ENCODE measurements at regions not wholly inside any gene's neighbourhood (a gene's known extent, or its start where the extent isn't known, plus 50 kb on each side); places are given as distances from the start of the nearest gene placed in this dataset.

- H3K27me3 ChIP-seq (ENCODE audit: control insufficient read depth, insufficient read depth, low read length), result no peaks in the 10 kb centered on the region
- H2BK5ac ChIP-seq (ENCODE audit: low read depth, low read length, poor library complexity, severe bottlenecking), result no peak overlapping the region
- no TSS peak for BruUV-seq (replicated peaks)
- H3K9ac ChIP-seq (ENCODE audit: low read depth, low read length), result no peak overlapping the region
- ATAC-seq (ENCODE audit: low read depth) (no peak), DNase-seq (no peak)
- no peak overlapping the region for H2BK120ac ChIP-seq (ENCODE audit: low read depth, low read length)
- in situ Hi-C loops (cut with MboI; ENCODE audit: low sequenced_read_pairs), result no loop called here
- TF ChIP-seq RAD21 (IDR thresholded peaks at IDR 0.05; ENCODE audit: low read length) (no peak), MAZ (IDR thresholded peaks at IDR 0.05; ENCODE audit: borderline replicate concordance, low read depth, low read length) (no peak), FOS (IDR thresholded peaks at IDR 0.05; ENCODE audit: low read depth, low read length) (no peak), RCOR1 (IDR thresholded peaks at IDR 0.05; ENCODE audit: insufficient replicate concordance, low read length) (no peak), CEBPB (IDR thresholded peaks at IDR 0.05; ENCODE audit: low read depth, low read length) (no peak), BHLHE40 (IDR thresholded peaks at IDR 0.05; ENCODE audit: low read depth, low read length) (no peak), POLR2A (IDR thresholded peaks at IDR 0.05; ENCODE audit: low read depth, low read length) (no peak), MAFK (IDR thresholded peaks at IDR 0.05; ENCODE audit: low read depth, low read length) (no peak), NFE2L2 (IDR thresholded peaks at IDR 0.05; ENCODE audit: low read depth, low read length) (no peak), MXI1 (IDR thresholded peaks at IDR 0.05; ENCODE audit: borderline replicate concordance, low read depth, low read length) (no peak), CHD1 (IDR thresholded peaks at IDR 0.05; ENCODE audit: low read depth, low read length) (no peak), RFX5 (IDR thresholded peaks at IDR 0.05; ENCODE audit: low read depth, low read length) (no peak), SMC3 (IDR thresholded peaks at IDR 0.05; ENCODE audit: low read depth, low read length) (no peak), USF2 (IDR thresholded peaks at IDR 0.05; ENCODE audit: low read depth, low read length) (no peak), CTCF (conservative IDR thresholded peaks at IDR 0.05; ENCODE audit: low read depth, low read length) (no peak), ELK1 (IDR thresholded peaks at IDR 0.05; ENCODE audit: borderline replicate concordance, low read depth, low read length) (no peak)
- H3K79me1 ChIP-seq (ENCODE audit: low read depth in 1 of 2, low read length in 2 of 2), result no peaks in the 10 kb centered on the region
- H3K4me2 ChIP-seq (ENCODE audit: low read depth, low read length), result no peak overlapping the region
- H4K5ac ChIP-seq (ENCODE audit: low read depth, low read length), result no peak overlapping the region
- no peaks in the 10 kb centered on the region for H3K9me1 ChIP-seq (ENCODE audit: insufficient read depth, low read length)
- no peak overlapping the region for H3K56ac ChIP-seq (ENCODE audit: extremely low read depth, insufficient read depth, low read length)
- no peak overlapping the region for H2AK9ac ChIP-seq (replicated peaks; ENCODE audit: low read depth, low read length, poor library complexity)
- no peaks in the 10 kb centered on the region for H3K4me1 ChIP-seq (ENCODE audit: control insufficient read depth, insufficient read depth, low read length)
- H3K14ac ChIP-seq (replicated peaks; ENCODE audit: low read depth, low read length), result no peak overlapping the region
- no peaks in the 10 kb centered on the region for H4K20me1 ChIP-seq (ENCODE audit: insufficient read depth, low read length)
- H3K4ac ChIP-seq (ENCODE audit: low read depth, low read length), result no peak overlapping the region
- no peak overlapping the region for H3K4me3 ChIP-seq (ENCODE audit: insufficient read depth, low read depth, low read length)
- H2AFZ ChIP-seq (replicated peaks; ENCODE audit: low read length, poor library complexity), result no peak overlapping the region
- no peak overlapping the region for H4K91ac ChIP-seq (ENCODE audit: insufficient read depth, low read depth, low read length)
- no peak overlapping the region for H3K23ac ChIP-seq (ENCODE audit: low read depth, low read length)
- no peak overlapping the region for H3K18ac ChIP-seq (ENCODE audit: low read depth, low read length)
- H3K27ac ChIP-seq (ENCODE audit: insufficient read depth, low read length), result no peak overlapping the region
- no peak overlapping the region for H4K8ac ChIP-seq (ENCODE audit: low read depth in 2 of 2, low read length in 2 of 2)
- H3K36me3 ChIP-seq (ENCODE audit: control insufficient read depth, insufficient read depth, low read length), result no peaks in the 10 kb centered on the region
- POLR2A ChIA-PET (ENCODE audit: unreplicated experiment), result no interaction called here
- no peak overlapping the region for H2AK5ac ChIP-seq (ENCODE audit: low read depth, low read length)
- WGBS, 2 experiments (ENCODE audit: extremely low coverage in 2 of 2, insufficient read length in 1 of 2), result 86% methylated on average over 18 of the region's 30 CpGs; no CpG with 5 or more reads in 1 of the 2 experiments
- H2BK20ac ChIP-seq (ENCODE audit: low read depth, low read length), result no peak overlapping the region
- dilution Hi-C loops (cut with HindIII; ENCODE audit: low sequenced_read_pairs, unreplicated experiment), result no loop called here
- peaks cover 12% of the 10 kb centered on the region; the same call in 1 of the 2 replicates for H3K9me3 ChIP-seq (ENCODE audit: control insufficient read depth, insufficient read depth, low read length)
- intact Hi-C loops (cut with micrococcal nuclease), result no loop called here
- CTCF ChIA-PET, result no interaction called here
- H2BK15ac ChIP-seq (ENCODE audit: low read depth, low read length), result no peak overlapping the region
These were observed 249.4 kb downstream of the ANKRD30B start for GRCh38 chr18:14997357-14997756.
